DOHH2 (cell line): ENCODE measurements at regions not wholly inside any gene's neighbourhood (a gene's known extent, or its start where the extent isn't known, plus 50 kb on each side); places are given as distances from the start of the nearest gene placed in this dataset.

Source experiments
- EZH2phosphoT487 ChIP-seq: fragments of 200-600 bp; sonication (generic); IDR thresholded peaks from 2 replicates; pipeline ENCODE4 v1.6.1; 2017; ENCODE audit warnings: borderline replicate concordance, mild to moderate bottlenecking, antibody characterized with exemption, low read length, moderate library complexity, mixed read lengths
- TF ChIP-seq, protein P1 (sequence below): fragments of 200-600 bp; sonication (generic); IDR thresholded peaks from one replicate; pipeline ENCODE4 v1.5.1; 2014; ENCODE audit warnings: antibody characterized with exemption, mild to moderate bottlenecking, low read depth, low read length; ENCODE audit not compliant: poor library complexity, severe bottlenecking

DNA sequence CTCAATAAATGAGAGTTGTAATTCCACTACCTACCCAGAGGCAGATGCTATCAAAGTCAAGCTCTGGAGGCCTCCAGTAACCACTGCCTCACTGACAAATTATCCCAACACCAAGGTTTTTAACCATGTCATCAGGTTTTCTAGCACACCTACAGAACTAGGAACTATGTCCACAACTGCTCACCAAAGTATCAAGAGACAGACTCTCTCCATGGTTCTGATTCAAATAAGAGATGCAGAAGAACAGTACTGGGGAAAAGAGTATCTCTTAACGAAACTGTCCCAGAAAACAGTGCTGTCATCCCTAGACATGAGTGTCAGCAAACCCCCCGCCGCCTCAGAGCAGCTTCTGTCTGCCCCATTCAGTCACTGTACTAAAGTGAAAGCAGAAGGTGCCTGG lies 301.7 kb downstream of the OMA1 start:
- TF ChIP-seq, protein P1, sequence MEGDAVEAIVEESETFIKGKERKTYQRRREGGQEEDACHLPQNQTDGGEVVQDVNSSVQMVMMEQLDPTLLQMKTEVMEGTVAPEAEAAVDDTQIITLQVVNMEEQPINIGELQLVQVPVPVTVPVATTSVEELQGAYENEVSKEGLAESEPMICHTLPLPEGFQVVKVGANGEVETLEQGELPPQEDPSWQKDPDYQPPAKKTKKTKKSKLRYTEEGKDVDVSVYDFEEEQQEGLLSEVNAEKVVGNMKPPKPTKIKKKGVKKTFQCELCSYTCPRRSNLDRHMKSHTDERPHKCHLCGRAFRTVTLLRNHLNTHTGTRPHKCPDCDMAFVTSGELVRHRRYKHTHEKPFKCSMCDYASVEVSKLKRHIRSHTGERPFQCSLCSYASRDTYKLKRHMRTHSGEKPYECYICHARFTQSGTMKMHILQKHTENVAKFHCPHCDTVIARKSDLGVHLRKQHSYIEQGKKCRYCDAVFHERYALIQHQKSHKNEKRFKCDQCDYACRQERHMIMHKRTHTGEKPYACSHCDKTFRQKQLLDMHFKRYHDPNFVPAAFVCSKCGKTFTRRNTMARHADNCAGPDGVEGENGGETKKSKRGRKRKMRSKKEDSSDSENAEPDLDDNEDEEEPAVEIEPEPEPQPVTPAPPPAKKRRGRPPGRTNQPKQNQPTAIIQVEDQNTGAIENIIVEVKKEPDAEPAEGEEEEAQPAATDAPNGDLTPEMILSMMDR, result no peak
- TF ChIP-seq EZH2phosphoT487, result no peak
